ENCODE measurements at regions not wholly inside any gene's neighbourhood (a gene's known extent, or its start where the extent isn't known, plus 50 kb on each side); places are given as distances from the start of the nearest gene placed in this dataset.
"Not testable (repeated sequence)": the region's sequence is repeated elsewhere in the genome, so short reads cannot be mapped to it uniquely, and the experiment has no call there.

- Histone ChIP-seq H3K4me3 (ENCODE audit: insufficient read depth, low read depth, low read length) (no peak overlapping the region), H3K36me3 (replicated peaks; ENCODE audit: control insufficient read depth, insufficient read depth, low read length) (no peaks in the 10 kb centered on the region), H3K27me3 (ENCODE audit: control insufficient read depth, insufficient read depth, low read length) (no peaks in the 10 kb centered on the region)
- DNase-seq = no peak
Measured at GRCh38 chr3:147471741-147472140, 62.6 kb downstream of the ZIC1 start.

- DNase-seq = no peak
- Histone ChIP-seq H3K36me3 (replicated peaks; ENCODE audit: control insufficient read depth, insufficient read depth, low read length) (no peaks in the 10 kb centered on the region), H3K27me3 (ENCODE audit: control insufficient read depth, insufficient read depth, low read length) (no peaks in the 10 kb centered on the region), H3K4me3 (ENCODE audit: insufficient read depth, low read depth, low read length) (no peak overlapping the region)
Measured at GRCh38 chr3:147472846-147473245, 63.7 kb downstream of the ZIC1 start.

DNA sequence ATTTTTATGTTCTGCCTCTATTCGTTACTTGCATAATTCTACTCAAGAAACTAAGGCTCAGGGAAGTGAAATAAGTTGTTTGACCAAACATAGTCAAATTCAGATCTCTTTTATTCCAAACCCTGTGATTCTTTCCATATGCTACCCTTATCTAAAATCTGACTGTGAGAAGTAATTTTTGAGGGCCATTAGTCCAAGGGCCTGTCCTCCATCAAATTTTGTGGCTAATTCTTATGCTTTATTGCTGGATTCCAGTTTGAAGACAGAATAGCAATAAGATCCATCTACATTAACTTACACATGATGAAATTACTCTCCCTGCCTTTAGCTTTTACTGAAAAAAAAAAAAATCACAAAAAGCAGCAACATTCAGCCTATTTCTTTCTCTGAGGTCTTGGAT, 74.0 kb downstream of the ZIC1 start:
- no peaks in the 10 kb centered on the region for H3K27me3 ChIP-seq (ENCODE audit: control insufficient read depth, insufficient read depth, low read length)

GRCh38 chr3:147483578-147483977, 74.4 kb downstream of the ZIC1 start:
- no peak for DNase-seq
- H3K27me3 ChIP-seq (ENCODE audit: control insufficient read depth, insufficient read depth, low read length) = no peaks in the 10 kb centered on the region

More for the DNA sequence above, 74.0 kb downstream of the ZIC1 start:
- Histone ChIP-seq H3K4me3 (ENCODE audit: insufficient read depth, low read depth, low read length) (no peak overlapping the region), H3K36me3 (replicated peaks; ENCODE audit: control insufficient read depth, insufficient read depth, low read length) (no peaks in the 10 kb centered on the region)
- no peak for DNase-seq

GRCh38 chr3:147493065-147493464, 83.9 kb downstream of the ZIC1 start:
- no peaks in the 10 kb centered on the region for H3K36me3 ChIP-seq (replicated peaks; ENCODE audit: control insufficient read depth, insufficient read depth, low read length)
- H3K4me3 ChIP-seq (ENCODE audit: insufficient read depth, low read depth, low read length) = no peak overlapping the region
- H3K27me3 ChIP-seq (ENCODE audit: control insufficient read depth, insufficient read depth, low read length) = no peaks in the 10 kb centered on the region
- no peak for DNase-seq

More at GRCh38 chr3:147483578-147483977, 74.4 kb downstream of the ZIC1 start:
- no peaks in the 10 kb centered on the region for H3K36me3 ChIP-seq (replicated peaks; ENCODE audit: control insufficient read depth, insufficient read depth, low read length)
- no peak overlapping the region for H3K4me3 ChIP-seq (ENCODE audit: insufficient read depth, low read depth, low read length)

- Histone ChIP-seq H3K4me3 (ENCODE audit: insufficient read depth, low read depth, low read length) (no peak overlapping the region), H3K36me3 (replicated peaks; ENCODE audit: control insufficient read depth, insufficient read depth, low read length) (no peaks in the 10 kb centered on the region), H3K27me3 (ENCODE audit: control insufficient read depth, insufficient read depth, low read length) (no peaks in the 10 kb centered on the region)
- DNase-seq = no peak
Measured at GRCh38 chr3:147493666-147494065, 84.5 kb downstream of the ZIC1 start.

GRCh38 chr3:147497286-147497685, 88.1 kb downstream of the ZIC1 start:
- Histone ChIP-seq H3K27me3 (ENCODE audit: control insufficient read depth, insufficient read depth, low read length) (no peaks in the 10 kb centered on the region), H3K36me3 (replicated peaks; ENCODE audit: control insufficient read depth, insufficient read depth, low read length) (no peaks in the 10 kb centered on the region), H3K4me3 (ENCODE audit: insufficient read depth, low read depth, low read length) (no peak overlapping the region)
- DNase-seq = no peak

- H3K27me3 ChIP-seq (ENCODE audit: control insufficient read depth, insufficient read depth, low read length) = no peaks in the 10 kb centered on the region
Measured at GRCh38 chr3:147507638-147508286, 98.6 kb downstream of the ZIC1 start.

DNA sequence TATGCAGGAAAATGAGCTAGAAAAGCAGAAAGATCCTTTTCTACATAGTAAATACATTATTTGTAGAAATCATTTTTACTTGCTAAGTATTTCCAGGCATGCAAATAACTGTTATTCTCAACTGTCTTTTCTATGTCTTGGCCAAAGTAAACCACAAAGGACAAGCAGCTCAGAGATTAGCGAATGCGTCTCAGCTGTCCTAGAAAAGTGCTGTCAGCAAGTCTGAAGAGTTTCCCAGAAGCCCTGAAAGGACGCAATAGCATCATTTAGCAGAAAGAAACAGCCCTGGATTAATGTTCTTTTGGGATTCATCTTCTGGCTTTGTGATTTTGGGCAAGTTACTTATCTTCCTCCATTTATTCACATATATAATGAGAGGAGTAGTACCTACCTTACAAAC, 100.3 kb downstream of the ZIC1 start:
- no peaks in the 10 kb centered on the region for H3K27me3 ChIP-seq (ENCODE audit: control insufficient read depth, insufficient read depth, low read length)

More at GRCh38 chr3:147507638-147508286, 98.6 kb downstream of the ZIC1 start:
- no peaks in the 10 kb centered on the region for H3K36me3 ChIP-seq (replicated peaks; ENCODE audit: control insufficient read depth, insufficient read depth, low read length)
- no peak for DNase-seq
- no peak overlapping the region for H3K4me3 ChIP-seq (ENCODE audit: insufficient read depth, low read depth, low read length)

GRCh38 chr3:147513785-147514184, 104.6 kb downstream of the ZIC1 start:
- H3K27me3 ChIP-seq (ENCODE audit: control insufficient read depth, insufficient read depth, low read length) = no peaks in the 10 kb centered on the region
- no peak overlapping the region for H3K4me3 ChIP-seq (ENCODE audit: insufficient read depth, low read depth, low read length)
- peak; percentile 2 for DNase-seq
- H3K36me3 ChIP-seq (replicated peaks; ENCODE audit: control insufficient read depth, insufficient read depth, low read length) = no peaks in the 10 kb centered on the region

More for the DNA sequence above, 100.3 kb downstream of the ZIC1 start:
- no peak for DNase-seq
- Histone ChIP-seq H3K36me3 (replicated peaks; ENCODE audit: control insufficient read depth, insufficient read depth, low read length) (no peaks in the 10 kb centered on the region), H3K4me3 (ENCODE audit: insufficient read depth, low read depth, low read length) (no peak overlapping the region)

DNA sequence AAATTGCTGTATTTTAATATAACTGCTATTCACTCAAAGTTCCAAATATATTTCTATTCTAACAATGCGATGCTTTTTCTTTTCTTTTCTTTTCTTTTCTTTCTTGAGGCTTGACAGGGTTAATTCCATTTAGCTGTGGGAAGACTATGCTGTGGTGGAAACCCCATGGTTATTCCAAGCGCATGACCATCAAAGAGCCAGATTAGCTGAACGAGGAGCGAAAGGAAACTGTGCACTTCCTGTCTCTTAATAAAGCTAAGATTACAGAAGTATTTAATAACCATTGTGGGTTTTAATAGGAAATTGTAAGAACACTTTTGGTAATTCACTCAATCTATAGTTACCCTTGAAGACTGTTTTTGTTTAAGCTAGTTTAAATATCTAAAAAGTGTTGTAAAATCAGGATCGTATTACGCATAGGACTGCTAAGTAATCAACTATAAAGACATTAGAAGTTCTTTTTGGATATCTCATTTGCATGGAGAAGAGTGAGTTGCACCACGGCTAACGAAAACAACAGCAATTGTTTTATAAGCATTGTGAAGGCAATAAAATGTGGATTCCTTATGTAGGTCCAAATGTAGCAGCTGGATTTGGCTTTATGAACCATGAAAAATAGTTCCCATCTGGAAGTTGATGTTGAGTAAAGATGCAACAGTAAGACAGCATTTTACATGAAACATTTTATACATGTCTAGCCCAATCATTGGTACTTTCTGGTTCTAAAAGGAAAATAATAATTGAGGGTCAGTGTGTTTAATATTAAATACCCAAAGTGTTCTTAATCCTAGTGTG, 105.4 kb downstream of the ZIC1 start:
- H3K27me3 ChIP-seq (ENCODE audit: control insufficient read depth, insufficient read depth, low read length) = no peaks in the 10 kb centered on the region
- H3K36me3 ChIP-seq (replicated peaks; ENCODE audit: control insufficient read depth, insufficient read depth, low read length) = no peaks in the 10 kb centered on the region
- H3K4me3 ChIP-seq (ENCODE audit: insufficient read depth, low read depth, low read length) = no peak overlapping the region
- no peak for DNase-seq

GRCh38 chr3:147518465-147518864, 109.3 kb downstream of the ZIC1 start:
- Histone ChIP-seq H3K27me3 (ENCODE audit: control insufficient read depth, insufficient read depth, low read length) (no peaks in the 10 kb centered on the region), H3K4me3 (ENCODE audit: insufficient read depth, low read depth, low read length) (no peak overlapping the region), H3K36me3 (replicated peaks; ENCODE audit: control insufficient read depth, insufficient read depth, low read length) (no peaks in the 10 kb centered on the region)
- no peak for DNase-seq

DNA sequence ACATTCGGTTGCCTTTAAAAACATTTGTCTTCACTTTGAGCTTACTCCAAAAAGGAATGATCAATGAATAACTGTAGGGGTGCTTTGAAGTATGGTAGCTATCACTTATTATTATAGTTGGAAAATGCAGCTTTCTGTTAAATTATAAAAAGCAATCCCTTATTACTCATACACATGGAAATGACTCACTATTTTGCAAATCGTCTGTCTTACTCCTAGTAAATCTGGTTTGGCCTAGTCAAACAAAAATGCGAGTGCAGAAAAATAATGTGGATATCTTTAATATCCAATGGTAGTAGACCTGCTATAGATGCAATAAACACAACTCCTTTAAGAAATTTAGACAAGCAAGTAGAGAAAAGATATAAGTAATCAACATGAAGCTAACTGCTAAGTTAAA, 112.5 kb downstream of the ZIC1 start:
- Histone ChIP-seq H3K36me3 (replicated peaks; ENCODE audit: control insufficient read depth, insufficient read depth, low read length) (no peaks in the 10 kb centered on the region), H3K27me3 (ENCODE audit: control insufficient read depth, insufficient read depth, low read length) (no peaks in the 10 kb centered on the region), H3K4me3 (ENCODE audit: insufficient read depth, low read depth, low read length) (no peak overlapping the region)
- no peak for DNase-seq

GRCh38 chr3:147522780-147523179, 113.6 kb downstream of the ZIC1 start:
- not testable (repeated sequence) for H3K36me3 ChIP-seq (replicated peaks; ENCODE audit: control insufficient read depth, insufficient read depth, low read length); H3K27me3 ChIP-seq (ENCODE audit: control insufficient read depth, insufficient read depth, low read length); DNase-seq; H3K4me3 ChIP-seq (ENCODE audit: insufficient read depth, low read depth, low read length)

- no peak for DNase-seq
- H3K4me3 ChIP-seq (ENCODE audit: insufficient read depth, low read depth, low read length) = no peak overlapping the region
- no peaks in the 10 kb centered on the region for H3K36me3 ChIP-seq (replicated peaks; ENCODE audit: control insufficient read depth, insufficient read depth, low read length)
- H3K27me3 ChIP-seq (ENCODE audit: control insufficient read depth, insufficient read depth, low read length) = no peaks in the 10 kb centered on the region
Measured at GRCh38 chr3:147529551-147529950, 120.4 kb downstream of the ZIC1 start.

All from H7 (cell line).